ENCODE measurements at regions not wholly inside any gene's neighbourhood (a gene's known extent, or its start where the extent isn't known, plus 50 kb on each side); places are given as distances from the start of the nearest gene placed in this dataset.

DNA sequence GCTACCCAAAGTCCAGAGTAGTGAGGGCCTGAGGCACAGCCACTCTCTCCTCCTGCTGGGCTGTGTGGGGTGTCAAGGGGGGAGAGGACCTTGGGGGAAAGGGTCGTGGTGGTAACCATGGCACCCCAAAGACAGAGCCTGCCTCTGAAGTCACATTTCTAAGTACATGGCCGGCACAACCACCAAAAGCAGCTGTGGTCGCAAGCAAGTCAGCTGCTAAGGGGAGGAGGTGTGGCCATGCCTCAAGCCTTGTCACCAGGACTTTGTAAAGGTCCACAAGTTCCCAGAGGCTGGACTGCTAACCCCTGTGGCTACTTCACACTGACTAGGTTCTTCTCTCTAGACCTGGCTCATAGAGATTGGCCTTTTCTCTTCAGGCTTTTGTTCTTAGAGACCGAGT, 310.6 kb downstream of the LMX1A start:
- no peak for TF ChIP-seq POLR2A (IDR thresholded peaks at IDR 0.05; ENCODE audit: low read depth, low read length)
- no peak for TF ChIP-seq SPI1 (IDR thresholded peaks at IDR 0.05; ENCODE audit: low read depth, low read length)
- no peak for TF ChIP-seq POLR2AphosphoS5 (IDR thresholded peaks at IDR 0.05; ENCODE audit: low read depth, low read length)
- TF ChIP-seq PAX5 (IDR thresholded peaks at IDR 0.05; ENCODE audit: insufficient read depth, low read length, severe bottlenecking) = no peak
- no peak for TF ChIP-seq TAF1 (IDR thresholded peaks at IDR 0.05; ENCODE audit: low read depth, low read length)
- TF ChIP-seq POU2F2 (IDR thresholded peaks at IDR 0.05; ENCODE audit: low read depth, low read length) = no peak
- no peak for FAIRE-seq
- no peak for DNase-seq (ENCODE audit: insufficient read length, low spot score)

DNA sequence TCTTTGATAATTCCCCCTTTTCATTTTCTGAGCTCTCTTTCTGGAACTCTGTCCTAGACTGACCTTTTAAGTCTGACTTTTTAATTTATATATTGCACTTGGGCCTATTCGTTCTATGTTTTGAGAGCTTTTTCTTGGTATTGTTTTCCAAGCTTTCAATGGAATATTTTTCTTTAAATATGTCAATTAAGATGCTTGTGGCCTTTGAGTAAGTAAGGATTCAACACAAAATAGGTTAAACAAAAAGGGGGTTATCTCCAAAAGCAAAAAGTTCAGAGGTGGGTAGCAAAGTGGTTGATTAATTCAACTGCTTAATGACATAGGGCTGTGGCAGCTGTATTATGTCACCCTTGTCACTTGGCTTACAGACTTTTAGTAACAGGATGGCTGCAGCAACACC, 315.9 kb downstream of the LMX1A start:
- TF ChIP-seq PAX5 (IDR thresholded peaks at IDR 0.05; ENCODE audit: insufficient read depth, low read length, severe bottlenecking) (no peak), SPI1 (IDR thresholded peaks at IDR 0.05; ENCODE audit: low read depth, low read length) (no peak), POLR2AphosphoS5 (IDR thresholded peaks at IDR 0.05; ENCODE audit: low read depth, low read length) (no peak), POU2F2 (IDR thresholded peaks at IDR 0.05; ENCODE audit: low read depth, low read length) (no peak), TAF1 (IDR thresholded peaks at IDR 0.05; ENCODE audit: low read depth, low read length) (no peak), POLR2A (IDR thresholded peaks at IDR 0.05; ENCODE audit: low read depth, low read length) (no peak)
- FAIRE-seq (no peak), DNase-seq (ENCODE audit: insufficient read length, low spot score) (no peak)

DNA sequence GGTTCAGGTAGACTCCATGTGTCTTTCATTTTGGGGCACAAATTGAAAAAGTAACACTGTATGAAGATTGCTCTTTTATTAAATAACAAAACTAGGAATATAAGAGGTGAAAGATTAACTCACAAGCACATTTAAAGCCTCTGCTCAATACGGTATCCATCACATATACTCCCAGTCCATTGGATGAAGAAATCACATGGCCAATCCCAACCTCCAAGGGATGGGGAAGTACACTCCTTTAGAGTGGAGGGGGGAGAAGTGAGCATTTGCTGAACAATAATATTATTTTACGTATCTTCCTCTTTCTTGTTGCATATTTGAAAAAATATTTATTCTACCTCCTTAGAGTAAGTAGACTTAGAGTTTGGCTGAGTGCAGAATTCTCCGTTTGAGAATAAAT, 316.5 kb downstream of the LMX1A start:
- no peak for DNase-seq (ENCODE audit: insufficient read length, low spot score)
- no peak for TF ChIP-seq POLR2A (IDR thresholded peaks at IDR 0.05; ENCODE audit: low read depth, low read length)
- TF ChIP-seq TAF1 (IDR thresholded peaks at IDR 0.05; ENCODE audit: low read depth, low read length) = no peak
- TF ChIP-seq POU2F2 (IDR thresholded peaks at IDR 0.05; ENCODE audit: low read depth, low read length) = no peak
- no peak for TF ChIP-seq POLR2AphosphoS5 (IDR thresholded peaks at IDR 0.05; ENCODE audit: low read depth, low read length)
- no peak for TF ChIP-seq SPI1 (IDR thresholded peaks at IDR 0.05; ENCODE audit: low read depth, low read length)
- no peak for TF ChIP-seq PAX5 (IDR thresholded peaks at IDR 0.05; ENCODE audit: insufficient read depth, low read length, severe bottlenecking)
- FAIRE-seq = no peak

DNA sequence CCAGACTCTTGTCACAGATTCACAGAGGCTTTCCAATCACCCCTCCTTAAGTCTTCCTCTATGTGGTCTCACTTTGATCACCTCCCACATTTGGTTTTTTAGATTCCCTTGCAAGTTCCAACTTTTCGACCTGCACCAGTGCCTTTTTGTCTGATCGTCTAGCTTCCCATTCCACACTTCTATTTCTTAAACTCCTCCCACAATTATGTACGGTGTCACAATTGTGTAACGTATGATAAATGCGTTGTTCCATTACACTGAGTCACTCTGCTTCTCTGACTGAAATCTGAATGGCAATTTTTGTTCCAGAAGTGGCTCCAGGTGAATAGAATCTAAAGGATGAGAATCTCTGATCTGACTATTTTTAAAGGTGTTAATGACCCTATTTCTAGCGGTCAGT, 320.1 kb downstream of the LMX1A start:
- FAIRE-seq = no peak
- no peak for DNase-seq (ENCODE audit: insufficient read length, low spot score)
- no peak for TF ChIP-seq POLR2A (IDR thresholded peaks at IDR 0.05; ENCODE audit: low read depth, low read length)
- no peak for TF ChIP-seq POLR2AphosphoS5 (IDR thresholded peaks at IDR 0.05; ENCODE audit: low read depth, low read length)

DNA sequence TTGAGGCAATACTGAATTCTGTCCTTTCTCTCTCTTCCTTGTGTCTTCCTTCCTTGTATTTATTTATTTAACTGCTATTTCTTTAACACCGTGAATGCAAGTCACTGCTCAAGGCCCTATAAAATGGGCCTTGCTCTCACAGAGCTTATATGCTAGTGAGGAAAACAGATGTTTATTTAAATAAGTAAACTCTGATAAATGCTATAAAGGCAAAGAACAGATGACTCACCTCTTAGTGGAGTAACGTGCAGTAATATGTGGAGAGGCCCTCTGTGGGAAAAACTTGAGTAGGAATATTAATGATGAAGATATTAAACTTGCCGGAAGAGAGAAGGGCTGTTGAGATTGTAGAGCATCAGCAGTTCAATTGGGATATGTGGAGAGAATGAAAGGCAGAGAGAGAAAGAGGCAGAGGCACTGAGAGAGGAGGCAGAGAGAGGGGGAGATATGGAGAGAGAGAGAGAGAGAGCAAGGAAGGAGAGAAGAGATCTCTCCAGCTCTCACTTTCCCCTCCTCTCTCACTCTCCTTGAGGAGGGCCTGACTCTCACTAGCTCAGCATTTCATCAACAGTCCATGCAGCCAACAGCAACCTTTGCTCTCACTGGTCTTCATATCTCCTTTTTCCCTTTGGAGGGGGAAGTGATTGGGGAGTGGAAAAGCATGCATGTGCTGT, 322.2 kb downstream of the LMX1A start:
- DNase-seq (ENCODE audit: insufficient read length, low spot score) (no peak), FAIRE-seq (no peak)
- TF ChIP-seq PAX5 (IDR thresholded peaks at IDR 0.05; ENCODE audit: insufficient read depth, low read length, severe bottlenecking) = no peak
- no peak for TF ChIP-seq POU2F2 (IDR thresholded peaks at IDR 0.05; ENCODE audit: low read depth, low read length)
- no peak for TF ChIP-seq SPI1 (IDR thresholded peaks at IDR 0.05; ENCODE audit: low read depth, low read length)
- TF ChIP-seq TAF1 (IDR thresholded peaks at IDR 0.05; ENCODE audit: low read depth, low read length) = no peak
- TF ChIP-seq POLR2A (IDR thresholded peaks at IDR 0.05; ENCODE audit: low read depth, low read length) = no peak
- TF ChIP-seq POLR2AphosphoS5 (IDR thresholded peaks at IDR 0.05; ENCODE audit: low read depth, low read length) = no peak

DNA sequence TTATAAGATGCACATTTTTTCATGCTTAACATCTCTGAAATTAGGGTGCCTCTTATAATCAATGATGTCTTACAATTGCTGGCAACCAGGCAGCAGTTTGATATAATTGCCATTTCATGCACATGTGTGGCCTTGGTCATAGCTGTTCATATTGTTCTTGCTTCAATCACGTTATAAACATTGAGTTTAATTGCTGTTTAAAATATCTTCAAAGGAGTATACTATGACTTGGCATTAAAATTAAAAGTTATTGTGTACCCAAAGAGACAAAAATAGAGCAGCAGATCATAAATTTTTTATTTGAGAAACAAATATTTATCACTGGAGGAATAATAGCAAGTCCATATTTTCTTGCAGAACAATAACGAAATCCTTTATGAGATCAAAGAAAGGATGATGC, 325.5 kb downstream of the LMX1A start:
- no peak for TF ChIP-seq POLR2AphosphoS5 (IDR thresholded peaks at IDR 0.05; ENCODE audit: low read depth, low read length)
- no peak for TF ChIP-seq POU2F2 (IDR thresholded peaks at IDR 0.05; ENCODE audit: low read depth, low read length)
- TF ChIP-seq TAF1 (IDR thresholded peaks at IDR 0.05; ENCODE audit: low read depth, low read length) = no peak
- TF ChIP-seq POLR2A (IDR thresholded peaks at IDR 0.05; ENCODE audit: low read depth, low read length) = no peak
- no peak for TF ChIP-seq SPI1 (IDR thresholded peaks at IDR 0.05; ENCODE audit: low read depth, low read length)
- TF ChIP-seq PAX5 (IDR thresholded peaks at IDR 0.05; ENCODE audit: insufficient read depth, low read length, severe bottlenecking) = no peak
- no peak for DNase-seq (ENCODE audit: insufficient read length, low spot score)
- no peak for FAIRE-seq

DNA sequence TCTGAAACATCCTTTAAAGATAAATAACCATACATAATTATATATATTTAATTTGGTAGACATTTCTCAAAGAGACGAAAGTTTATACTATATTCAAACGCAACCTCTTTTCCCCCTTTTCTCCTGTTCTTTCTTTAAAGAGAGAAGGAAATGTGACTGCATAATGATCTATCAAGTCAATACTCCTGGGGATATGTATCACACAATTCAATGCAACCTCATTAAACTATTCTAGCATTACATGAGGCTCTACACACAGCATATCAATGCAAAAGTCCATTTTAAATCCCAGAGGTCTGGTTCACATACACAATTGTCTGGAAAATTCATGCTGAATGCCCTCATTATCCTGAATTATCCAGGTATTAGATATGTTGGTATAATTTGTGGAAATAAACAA, 330.7 kb downstream of the LMX1A start:
- TF ChIP-seq SPI1 (IDR thresholded peaks at IDR 0.05; ENCODE audit: low read depth, low read length) (no peak), POLR2AphosphoS5 (IDR thresholded peaks at IDR 0.05; ENCODE audit: low read depth, low read length) (no peak), POU2F2 (IDR thresholded peaks at IDR 0.05; ENCODE audit: low read depth, low read length) (no peak), POLR2A (IDR thresholded peaks at IDR 0.05; ENCODE audit: low read depth, low read length) (no peak), PAX5 (IDR thresholded peaks at IDR 0.05; ENCODE audit: insufficient read depth, low read length, severe bottlenecking) (no peak), TAF1 (IDR thresholded peaks at IDR 0.05; ENCODE audit: low read depth, low read length) (no peak)
- DNase-seq (ENCODE audit: insufficient read length, low spot score) (no peak), FAIRE-seq (no peak)

DNA sequence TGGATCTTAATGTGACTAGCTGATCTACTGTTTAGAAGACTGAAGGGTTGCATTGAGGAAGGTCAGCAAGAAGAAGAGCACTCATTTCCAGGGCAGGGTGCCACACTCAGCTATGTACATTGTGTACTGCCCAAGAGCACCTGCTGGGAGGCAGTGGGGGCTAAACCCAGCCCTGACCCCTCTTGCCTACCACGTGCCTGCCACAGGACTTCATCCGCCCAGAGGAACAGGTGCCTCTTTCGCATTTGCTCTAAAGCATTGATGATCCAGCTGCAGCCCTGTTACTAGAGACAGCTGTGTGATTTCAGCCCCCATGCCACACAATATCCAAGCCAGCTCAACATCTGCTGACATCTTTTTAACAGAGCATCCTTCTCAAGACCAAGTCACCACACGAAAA, 341.8 kb downstream of the LMX1A start:
- FAIRE-seq (no peak), DNase-seq (ENCODE audit: insufficient read length, low spot score) (no peak)
- TF ChIP-seq SPI1 (IDR thresholded peaks at IDR 0.05; ENCODE audit: low read depth, low read length) (no peak), TAF1 (IDR thresholded peaks at IDR 0.05; ENCODE audit: low read depth, low read length) (no peak), POLR2A (IDR thresholded peaks at IDR 0.05; ENCODE audit: low read depth, low read length) (no peak), POU2F2 (IDR thresholded peaks at IDR 0.05; ENCODE audit: low read depth, low read length) (no peak), POLR2AphosphoS5 (IDR thresholded peaks at IDR 0.05; ENCODE audit: low read depth, low read length) (no peak), PAX5 (IDR thresholded peaks at IDR 0.05; ENCODE audit: insufficient read depth, low read length, severe bottlenecking) (no peak)

DNA sequence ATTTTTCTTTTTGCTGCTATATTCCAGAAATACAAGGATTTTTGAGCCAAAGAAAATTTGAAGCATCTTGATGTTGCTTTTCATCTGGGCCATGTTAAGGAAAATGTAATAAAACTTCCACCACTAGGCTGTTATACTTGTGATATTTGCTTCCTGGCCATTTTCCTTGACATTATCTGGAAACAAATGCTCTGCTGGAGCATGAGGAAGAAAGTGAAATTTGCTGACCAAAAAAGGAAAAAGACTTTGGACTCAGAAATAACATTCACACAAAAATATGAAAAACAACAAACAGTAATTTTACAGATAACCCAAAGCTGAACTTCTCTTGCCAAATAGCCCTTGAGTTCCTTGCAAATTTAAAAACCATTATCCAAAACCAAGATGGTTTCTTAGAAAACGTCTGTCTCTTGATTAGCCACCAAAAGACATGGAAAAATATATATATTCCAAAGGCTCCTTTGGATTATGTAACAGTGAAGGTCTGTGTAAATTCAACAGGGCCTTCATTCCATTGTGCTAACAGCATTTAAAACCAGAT, 344.5 kb downstream of the LMX1A start:
- DNase-seq (ENCODE audit: insufficient read length, low spot score) (no peak), FAIRE-seq (no peak)
- no peak for TF ChIP-seq TAF1 (IDR thresholded peaks at IDR 0.05; ENCODE audit: low read depth, low read length)
- no peak for TF ChIP-seq POLR2A (IDR thresholded peaks at IDR 0.05; ENCODE audit: low read depth, low read length)
- no peak for TF ChIP-seq POLR2AphosphoS5 (IDR thresholded peaks at IDR 0.05; ENCODE audit: low read depth, low read length)
- TF ChIP-seq SPI1 (IDR thresholded peaks at IDR 0.05; ENCODE audit: low read depth, low read length) = no peak

DNA sequence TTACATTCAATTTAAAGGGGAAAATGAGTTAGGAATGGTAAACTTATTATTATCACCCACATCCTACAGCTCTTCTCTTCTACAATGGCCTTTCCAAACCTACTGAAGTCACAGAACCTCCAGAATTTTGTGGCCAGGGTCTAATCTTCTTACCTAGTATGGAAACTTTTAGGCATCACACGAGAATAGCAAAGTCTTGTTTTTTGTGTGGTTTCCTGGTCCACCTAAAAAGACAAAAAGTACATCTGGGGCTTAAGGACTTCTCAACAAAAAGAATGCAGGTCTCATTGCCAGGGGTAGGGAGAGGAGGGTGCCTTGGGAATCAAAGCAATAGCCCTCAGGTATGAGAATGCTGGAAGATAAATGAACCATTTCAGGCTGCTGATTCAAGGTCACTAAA, 345.3 kb downstream of the LMX1A start:
- TF ChIP-seq TAF1 (IDR thresholded peaks at IDR 0.05; ENCODE audit: low read depth, low read length) = no peak
- TF ChIP-seq POLR2AphosphoS5 (IDR thresholded peaks at IDR 0.05; ENCODE audit: low read depth, low read length) = no peak
- TF ChIP-seq POLR2A (IDR thresholded peaks at IDR 0.05; ENCODE audit: low read depth, low read length) = no peak
- no peak for TF ChIP-seq POU2F2 (IDR thresholded peaks at IDR 0.05; ENCODE audit: low read depth, low read length)
- TF ChIP-seq SPI1 (IDR thresholded peaks at IDR 0.05; ENCODE audit: low read depth, low read length) = no peak
- no peak for TF ChIP-seq PAX5 (IDR thresholded peaks at IDR 0.05; ENCODE audit: insufficient read depth, low read length, severe bottlenecking)
- no peak for DNase-seq (ENCODE audit: insufficient read length, low spot score)
- FAIRE-seq = no peak
